Neural cell (in vitro differentiated cells): ENCODE measurements at regions not wholly inside any gene's neighbourhood (a gene's known extent, or its start where the extent isn't known, plus 50 kb on each side); places are given as distances from the start of the nearest gene placed in this dataset.

Experiments used
- H2AFZ ChIP-seq: fragments of 200-600, 300-800 bp; sonication (generic), shearing (Covaris generic); 2 replicates; pipeline ENCODE4 v1.6.0; 2014; ENCODE audit warnings: low read depth, mild to moderate bottlenecking, antibody characterized with exemption, low read length, moderate library complexity
- H3F3A ChIP-seq: fragments of 200-600 bp; shearing (Covaris generic); 2 replicates; pipeline ENCODE4 v1.6.1; 2016; ENCODE audit warnings: mild to moderate bottlenecking, moderate library complexity, mixed read lengths, antibody characterized with exemption, low read length; ENCODE audit not compliant: insufficient read depth, poor library complexity, severe bottlenecking
- H3K27ac ChIP-seq: fragments of 200-600, 300-800 bp; sonication (generic), shearing (Covaris generic); 2 replicates; pipeline ENCODE4 v1.5.1; 2014; ENCODE audit warnings: mild to moderate bottlenecking, low read length, moderate library complexity
- H3K27me3 ChIP-seq: fragments of 300-800, 200-600 bp; sonication (generic), shearing (Covaris generic); 2 replicates; pipeline ENCODE4 v1.6.0; 2014; ENCODE audit warnings: mild to moderate bottlenecking, low read depth, low read length, moderate library complexity; ENCODE audit not compliant: insufficient read depth
- H3K36me3 ChIP-seq: fragments of 300-800, 200-600 bp; sonication (generic), shearing (Covaris generic); 2 replicates; pipeline ENCODE4 v1.5.1; 2014; ENCODE audit warnings: mild to moderate bottlenecking, antibody characterized with exemption, low read length, moderate library complexity; ENCODE audit not compliant: insufficient read depth
- H3K4me2 ChIP-seq: fragments of 300-800, 200-600 bp; sonication (generic), shearing (Covaris generic); 2 replicates; pipeline ENCODE4 v1.6.0; 2014; ENCODE audit warnings: mild to moderate bottlenecking, low read length
- H3K4me3 ChIP-seq: fragments of 300-800, 200-600 bp; sonication (generic), shearing (Covaris generic); 2 replicates; pipeline ENCODE4 v1.5.1; 2014; ENCODE audit warnings: mild to moderate bottlenecking, low read length, moderate library complexity
- H3K79me2 ChIP-seq: fragments of 200-600 bp; shearing (Covaris generic); replicated peaks from 2 replicates; pipeline ENCODE4 v1.6.0; 2014; ENCODE audit warnings: mild to moderate bottlenecking, low read length, moderate library complexity; ENCODE audit not compliant: insufficient read depth
- H3K9ac ChIP-seq: fragments of 300-800, 200-600 bp; sonication (generic), shearing (Covaris generic); 2 replicates; pipeline ENCODE4 v1.6.1; 2016; ENCODE audit warnings: mild to moderate bottlenecking, low read length, mixed read lengths
- H3K9me2 ChIP-seq: fragments of 200-600 bp; shearing (Covaris generic); 2 replicates; pipeline ENCODE4 v1.6.1; 2016; ENCODE audit warnings: mild to moderate bottlenecking, low read length, mixed read lengths; ENCODE audit not compliant: insufficient read depth
- H3K9me3 ChIP-seq: fragments of 200-600, 300-800 bp; sonication (generic), shearing (Covaris generic); 2 replicates; pipeline ENCODE4 v1.6.1; 2016; ENCODE audit warnings: mild to moderate bottlenecking, mixed run types, low read length, moderate library complexity, mixed read lengths
- H4K20me1 ChIP-seq: fragments of 200-600 bp; shearing (Covaris generic); 2 replicates; pipeline ENCODE4 v1.6.1; 2016; ENCODE audit warnings: mild to moderate bottlenecking, mixed run types; ENCODE audit not compliant: insufficient read depth
- EP300 ChIP-seq: fragments of 450-650 bp; conservative IDR thresholded peaks from 2 replicates; pipeline ENCODE4 v1.6.1; 2014; ENCODE audit warnings: antibody characterized with exemption, mild to moderate bottlenecking, moderate library complexity; ENCODE audit not compliant: poor library complexity, severe bottlenecking
- EZH2 ChIP-seq: fragments of 200-600, 300-800 bp; shearing (Covaris generic), sonication (generic); IDR thresholded peaks from 2 replicates; pipeline ENCODE4 v1.6.1; 2014; ENCODE audit warnings: antibody characterized with exemption, low read length, borderline replicate concordance, mild to moderate bottlenecking; ENCODE audit not compliant: insufficient read depth, poor library complexity, severe bottlenecking
- MXI1 ChIP-seq: fragments of 450-650 bp; conservative IDR thresholded peaks from 2 replicates; pipeline ENCODE4 v1.6.1; 2014; ENCODE audit warnings: antibody characterized with exemption, mild to moderate bottlenecking; ENCODE audit not compliant: poor library complexity, severe bottlenecking
- POLR2AphosphoS5 ChIP-seq: IDR thresholded peaks from 2 replicates; pipeline ENCODE4 v1.6.1; 2012
- RAD21 ChIP-seq: fragments of 450-650 bp; conservative IDR thresholded peaks from 2 replicates; pipeline ENCODE4 v1.6.1; 2014; ENCODE audit warnings: antibody characterized with exemption, mild to moderate bottlenecking, moderate library complexity
- SMC3 ChIP-seq: fragments of 450-650 bp; conservative IDR thresholded peaks from 2 replicates; pipeline ENCODE4 v1.6.1; 2014; ENCODE audit warnings: antibody characterized with exemption, mild to moderate bottlenecking, moderate library complexity; ENCODE audit not compliant: poor library complexity
- TAF1 ChIP-seq: IDR thresholded peaks from 2 replicates; pipeline ENCODE4 v1.6.1; 2012; ENCODE audit warnings: low read depth
- TF ChIP-seq, protein P1 (sequence below): IDR thresholded peaks from 2 replicates; pipeline ENCODE4 v1.6.1; 2012; ENCODE audit warnings: borderline replicate concordance
- TF ChIP-seq, protein P2 (sequence below): fragments of 450-650 bp; IDR thresholded peaks from 2 replicates; pipeline ENCODE4 v1.5.1; 2014; ENCODE audit warnings: antibody characterized with exemption, mild to moderate bottlenecking, moderate library complexity; ENCODE audit not compliant: poor library complexity, severe bottlenecking

DNA sequence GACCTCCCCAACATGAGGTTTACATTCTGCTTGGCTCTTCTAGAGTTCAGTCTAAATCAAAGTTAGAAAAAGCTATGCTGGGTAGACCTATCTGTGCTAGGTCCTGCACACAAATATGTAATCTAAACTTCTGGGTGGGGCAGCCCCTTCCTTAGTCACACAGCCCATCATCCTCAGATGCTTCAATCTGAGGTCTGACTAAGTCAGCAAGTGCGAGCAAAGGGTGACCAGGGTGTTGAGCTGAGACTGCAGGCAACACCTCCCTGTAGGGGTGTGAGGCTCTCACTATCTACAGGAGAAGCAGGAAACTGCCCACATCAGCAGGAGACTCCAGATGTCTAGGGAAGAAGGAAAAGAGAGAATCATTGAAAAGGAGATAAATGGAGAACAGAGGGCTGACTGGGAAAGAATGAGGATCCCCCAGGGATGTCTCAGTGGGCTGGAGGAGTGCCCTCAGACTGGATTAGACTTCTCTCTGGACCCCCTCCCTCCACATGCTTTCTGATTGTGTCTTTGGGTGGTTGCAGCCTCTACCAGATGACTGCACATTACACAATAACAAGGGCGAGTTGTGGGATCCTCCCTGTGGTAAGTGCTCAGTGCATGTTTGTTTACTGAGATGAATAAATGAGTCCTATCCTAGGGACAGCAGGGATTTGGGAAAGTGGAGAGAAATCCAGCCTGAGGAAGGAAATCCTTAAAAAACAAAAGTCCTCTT, 266.2 kb upstream of the PLET1 start:
- no peaks in the 10 kb centered on the region for H3K27me3 ChIP-seq
- H3K36me3 ChIP-seq, result no peaks in the 10 kb centered on the region
- no peak overlapping the region for H3K27ac ChIP-seq
- no peaks in the 10 kb centered on the region for H3K9me3 ChIP-seq
- H4K20me1 ChIP-seq, result no peaks in the 10 kb centered on the region
- H3F3A ChIP-seq, result no peaks in the 10 kb centered on the region
- TF ChIP-seq SMC3 (no peak), MXI1 (no peak), EZH2 (no peak), RAD21 (no peak), EP300 (no peak), TAF1 (no peak)
- H2AFZ ChIP-seq, result no peak overlapping the region
- H3K9ac ChIP-seq, result no peak overlapping the region
- no peaks in the 10 kb centered on the region for H3K9me2 ChIP-seq
- no peaks in the 10 kb centered on the region for H3K79me2 ChIP-seq
- H3K4me2 ChIP-seq, result no peak overlapping the region
- H3K4me3 ChIP-seq, result no peak overlapping the region

DNA sequence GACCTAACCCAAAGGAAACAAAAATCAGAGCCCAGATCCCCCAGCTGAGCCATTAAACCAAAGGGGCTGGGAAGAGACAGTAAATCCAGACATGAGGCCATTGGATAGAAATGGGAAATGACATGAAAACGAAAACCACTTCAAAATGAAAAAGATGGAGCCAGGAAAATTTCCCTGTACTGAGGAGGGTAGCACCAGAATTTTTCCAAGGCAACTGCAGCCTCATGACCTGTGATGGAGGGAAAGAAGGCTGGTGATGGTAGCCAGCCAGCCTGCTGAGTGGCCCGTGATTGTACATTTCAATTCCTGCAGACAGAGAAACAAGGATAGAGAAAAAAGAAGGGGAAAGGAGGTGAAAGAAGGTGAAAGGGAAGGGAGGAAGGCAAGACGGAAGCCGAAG, 268.4 kb upstream of the PLET1 start:
- Histone ChIP-seq H3K4me3 (no peak overlapping the region), H3K9ac (no peak overlapping the region), H3K9me3 (no peaks in the 10 kb centered on the region), H3K27ac (no peak overlapping the region), H3K79me2 (no peaks in the 10 kb centered on the region), H4K20me1 (no peaks in the 10 kb centered on the region), H3K4me2 (no peak overlapping the region), H3K27me3 (no peaks in the 10 kb centered on the region), H3K9me2 (no peaks in the 10 kb centered on the region), H2AFZ (no peak overlapping the region), H3K36me3 (no peaks in the 10 kb centered on the region), H3F3A (no peaks in the 10 kb centered on the region)
- TF ChIP-seq EZH2 (no peak), POLR2AphosphoS5 (no peak), SMC3 (no peak), TAF1 (no peak), MXI1 (no peak), EP300 (no peak), RAD21 (no peak)
- TF ChIP-seq, protein P1, sequence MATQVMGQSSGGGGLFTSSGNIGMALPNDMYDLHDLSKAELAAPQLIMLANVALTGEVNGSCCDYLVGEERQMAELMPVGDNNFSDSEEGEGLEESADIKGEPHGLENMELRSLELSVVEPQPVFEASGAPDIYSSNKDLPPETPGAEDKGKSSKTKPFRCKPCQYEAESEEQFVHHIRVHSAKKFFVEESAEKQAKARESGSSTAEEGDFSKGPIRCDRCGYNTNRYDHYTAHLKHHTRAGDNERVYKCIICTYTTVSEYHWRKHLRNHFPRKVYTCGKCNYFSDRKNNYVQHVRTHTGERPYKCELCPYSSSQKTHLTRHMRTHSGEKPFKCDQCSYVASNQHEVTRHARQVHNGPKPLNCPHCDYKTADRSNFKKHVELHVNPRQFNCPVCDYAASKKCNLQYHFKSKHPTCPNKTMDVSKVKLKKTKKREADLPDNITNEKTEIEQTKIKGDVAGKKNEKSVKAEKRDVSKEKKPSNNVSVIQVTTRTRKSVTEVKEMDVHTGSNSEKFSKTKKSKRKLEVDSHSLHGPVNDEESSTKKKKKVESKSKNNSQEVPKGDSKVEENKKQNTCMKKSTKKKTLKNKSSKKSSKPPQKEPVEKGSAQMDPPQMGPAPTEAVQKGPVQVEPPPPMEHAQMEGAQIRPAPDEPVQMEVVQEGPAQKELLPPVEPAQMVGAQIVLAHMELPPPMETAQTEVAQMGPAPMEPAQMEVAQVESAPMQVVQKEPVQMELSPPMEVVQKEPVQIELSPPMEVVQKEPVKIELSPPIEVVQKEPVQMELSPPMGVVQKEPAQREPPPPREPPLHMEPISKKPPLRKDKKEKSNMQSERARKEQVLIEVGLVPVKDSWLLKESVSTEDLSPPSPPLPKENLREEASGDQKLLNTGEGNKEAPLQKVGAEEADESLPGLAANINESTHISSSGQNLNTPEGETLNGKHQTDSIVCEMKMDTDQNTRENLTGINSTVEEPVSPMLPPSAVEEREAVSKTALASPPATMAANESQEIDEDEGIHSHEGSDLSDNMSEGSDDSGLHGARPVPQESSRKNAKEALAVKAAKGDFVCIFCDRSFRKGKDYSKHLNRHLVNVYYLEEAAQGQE, result no peak
- TF ChIP-seq, protein P2, sequence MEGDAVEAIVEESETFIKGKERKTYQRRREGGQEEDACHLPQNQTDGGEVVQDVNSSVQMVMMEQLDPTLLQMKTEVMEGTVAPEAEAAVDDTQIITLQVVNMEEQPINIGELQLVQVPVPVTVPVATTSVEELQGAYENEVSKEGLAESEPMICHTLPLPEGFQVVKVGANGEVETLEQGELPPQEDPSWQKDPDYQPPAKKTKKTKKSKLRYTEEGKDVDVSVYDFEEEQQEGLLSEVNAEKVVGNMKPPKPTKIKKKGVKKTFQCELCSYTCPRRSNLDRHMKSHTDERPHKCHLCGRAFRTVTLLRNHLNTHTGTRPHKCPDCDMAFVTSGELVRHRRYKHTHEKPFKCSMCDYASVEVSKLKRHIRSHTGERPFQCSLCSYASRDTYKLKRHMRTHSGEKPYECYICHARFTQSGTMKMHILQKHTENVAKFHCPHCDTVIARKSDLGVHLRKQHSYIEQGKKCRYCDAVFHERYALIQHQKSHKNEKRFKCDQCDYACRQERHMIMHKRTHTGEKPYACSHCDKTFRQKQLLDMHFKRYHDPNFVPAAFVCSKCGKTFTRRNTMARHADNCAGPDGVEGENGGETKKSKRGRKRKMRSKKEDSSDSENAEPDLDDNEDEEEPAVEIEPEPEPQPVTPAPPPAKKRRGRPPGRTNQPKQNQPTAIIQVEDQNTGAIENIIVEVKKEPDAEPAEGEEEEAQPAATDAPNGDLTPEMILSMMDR, result no peak
